OCI-LY3 (cell line): ENCODE measurements at regions not wholly inside any gene's neighbourhood (a gene's known extent, or its start where the extent isn't known, plus 50 kb on each side); places are given as distances from the start of the nearest gene placed in this dataset.

Experiments used
- H2AFZ ChIP-seq: fragments of 200-600, 300-600 bp; shearing (Covaris generic); 2 replicates; pipeline ENCODE4 v1.6.0; 2014; ENCODE audit warnings: antibody characterized with exemption, low read depth, low read length
- H3K27ac ChIP-seq: fragments of 200-600, 300-600 bp; sonication (generic); 2 replicates; pipeline ENCODE4 v1.5.1; 2014; ENCODE audit warnings: mild to moderate bottlenecking, low read length, moderate library complexity, mixed read lengths
- H3K27me3 ChIP-seq: fragments of 200-600, 300-600 bp; sonication (generic); 2 replicates; pipeline ENCODE4 v1.6.1; 2014; ENCODE audit warnings: low read depth, low read length, mixed read lengths
- H3K36me3 ChIP-seq: fragments of 200-600, 300-600 bp; sonication (generic); replicated peaks from 2 replicates; pipeline ENCODE3; 2014; ENCODE audit warnings: low read depth, low read length, mixed read lengths
- H3K4me1 ChIP-seq: fragments of 300-600, 200-600 bp; sonication (generic); 2 replicates; pipeline ENCODE4 v1.6.1; 2014; ENCODE audit warnings: low read length, mixed read lengths
- H3K4me2 ChIP-seq: fragments of 200-600, 300-600 bp; sonication (generic); 2 replicates; pipeline ENCODE4 v1.6.1; 2014; ENCODE audit warnings: low read length, mixed read lengths
- H3K4me3 ChIP-seq: fragments of 300-600, 200-600 bp; sonication (generic); 2 replicates; pipeline ENCODE4 v1.5.1; 2014; ENCODE audit warnings: antibody characterized with exemption, mild to moderate bottlenecking, low read length, moderate library complexity
- H3K79me2 ChIP-seq: fragments of 300-600, 200-600 bp; shearing (Covaris generic); 2 replicates; pipeline ENCODE4 v1.6.1; 2014; ENCODE audit warnings: mild to moderate bottlenecking, low read length, mixed read lengths
- H3K9ac ChIP-seq: fragments of 300-600, 200-600 bp; shearing (Covaris generic); 2 replicates; pipeline ENCODE4 v1.6.0; 2014; ENCODE audit warnings: mild to moderate bottlenecking, low read length, moderate library complexity
- H3K9me3 ChIP-seq: fragments of 200-600, 300-600 bp; shearing (Covaris generic); 2 replicates; pipeline ENCODE4 v1.6.1; 2014; ENCODE audit warnings: low read length, mixed read lengths; ENCODE audit not compliant: insufficient read depth
- H4K20me1 ChIP-seq: fragments of 200-600, 300-600 bp; sonication (generic); 2 replicates; pipeline ENCODE4 v1.6.1; 2016; ENCODE audit warnings: low read length, mixed read lengths; ENCODE audit not compliant: insufficient read depth
- CTCF ChIP-seq: fragments of 200-600, 300-600 bp; sonication (generic); IDR thresholded peaks from 2 replicates; pipeline ENCODE4 v1.5.1; 2014; ENCODE audit warnings: antibody characterized with exemption, low read length, low read depth
- EZH2phosphoT487 ChIP-seq: fragments of 200-600 bp; shearing (Covaris generic); IDR thresholded peaks from 2 replicates; pipeline ENCODE4 v1.6.1; 2018; ENCODE audit warnings: antibody characterized with exemption, mixed run types, low read depth

- Histone ChIP-seq H3K27ac (no peak overlapping the region), H2AFZ (no peak overlapping the region), H4K20me1 (no peaks in the 10 kb centered on the region), H3K4me3 (no peak overlapping the region), H3K4me2 (no peak overlapping the region), H3K9me3 (peaks cover 8% of the 10 kb centered on the region; the same call in 1 of the 2 replicates), H3K4me1 (no peaks in the 10 kb centered on the region; the same call in 1 of the 2 replicates), H3K27me3 (no peaks in the 10 kb centered on the region), H3K79me2 (no peaks in the 10 kb centered on the region), H3K36me3 (no peaks in the 10 kb centered on the region), H3K9ac (no peak overlapping the region)
- TF ChIP-seq EZH2phosphoT487 (no peak), CTCF (no peak)
These were observed 50.2 kb upstream of the LANCL2 start for GRCh38 chr7:55314967-55315366.
